ENCODE measurements at regions not wholly inside any gene's neighbourhood (a gene's known extent, or its start where the extent isn't known, plus 50 kb on each side); places are given as distances from the start of the nearest gene placed in this dataset.

DNA sequence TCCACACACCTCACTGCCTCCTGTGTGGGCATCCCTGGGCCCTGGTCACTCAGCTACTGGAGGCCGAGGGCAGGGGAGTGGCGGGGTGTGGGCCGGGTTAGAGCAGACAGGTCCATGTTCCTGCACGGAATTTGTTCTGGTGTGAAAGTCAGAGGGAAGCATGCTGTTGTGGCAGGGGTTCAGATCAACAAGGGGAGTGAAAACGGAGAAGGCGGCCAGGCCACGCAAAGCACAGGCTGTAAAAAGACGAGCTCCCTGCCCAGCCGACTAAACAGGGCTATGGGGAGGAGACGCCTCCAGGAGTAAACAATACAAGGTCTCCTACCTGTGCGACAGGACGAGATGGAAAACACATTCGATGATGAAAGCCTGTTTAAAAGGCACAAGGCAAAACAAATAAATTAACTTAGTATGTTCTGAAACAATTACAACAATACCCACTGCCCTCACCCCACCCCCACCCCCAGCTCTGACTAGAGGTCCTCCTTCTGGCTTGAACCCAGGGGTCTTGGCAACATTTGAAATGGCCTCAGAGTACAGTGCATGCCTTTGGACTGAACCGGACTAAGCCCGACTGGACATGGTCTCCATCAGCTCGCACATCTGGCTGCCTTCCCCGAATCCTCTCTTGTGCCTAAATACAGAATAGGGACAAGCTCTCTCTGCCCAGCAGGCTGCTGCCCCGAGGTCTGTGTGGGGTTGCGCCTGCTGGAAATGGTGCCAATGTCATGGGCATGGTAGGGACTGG is 274.9 kb upstream of the DIO3 start (continued):
- TF ChIP-seq, protein P1, sequence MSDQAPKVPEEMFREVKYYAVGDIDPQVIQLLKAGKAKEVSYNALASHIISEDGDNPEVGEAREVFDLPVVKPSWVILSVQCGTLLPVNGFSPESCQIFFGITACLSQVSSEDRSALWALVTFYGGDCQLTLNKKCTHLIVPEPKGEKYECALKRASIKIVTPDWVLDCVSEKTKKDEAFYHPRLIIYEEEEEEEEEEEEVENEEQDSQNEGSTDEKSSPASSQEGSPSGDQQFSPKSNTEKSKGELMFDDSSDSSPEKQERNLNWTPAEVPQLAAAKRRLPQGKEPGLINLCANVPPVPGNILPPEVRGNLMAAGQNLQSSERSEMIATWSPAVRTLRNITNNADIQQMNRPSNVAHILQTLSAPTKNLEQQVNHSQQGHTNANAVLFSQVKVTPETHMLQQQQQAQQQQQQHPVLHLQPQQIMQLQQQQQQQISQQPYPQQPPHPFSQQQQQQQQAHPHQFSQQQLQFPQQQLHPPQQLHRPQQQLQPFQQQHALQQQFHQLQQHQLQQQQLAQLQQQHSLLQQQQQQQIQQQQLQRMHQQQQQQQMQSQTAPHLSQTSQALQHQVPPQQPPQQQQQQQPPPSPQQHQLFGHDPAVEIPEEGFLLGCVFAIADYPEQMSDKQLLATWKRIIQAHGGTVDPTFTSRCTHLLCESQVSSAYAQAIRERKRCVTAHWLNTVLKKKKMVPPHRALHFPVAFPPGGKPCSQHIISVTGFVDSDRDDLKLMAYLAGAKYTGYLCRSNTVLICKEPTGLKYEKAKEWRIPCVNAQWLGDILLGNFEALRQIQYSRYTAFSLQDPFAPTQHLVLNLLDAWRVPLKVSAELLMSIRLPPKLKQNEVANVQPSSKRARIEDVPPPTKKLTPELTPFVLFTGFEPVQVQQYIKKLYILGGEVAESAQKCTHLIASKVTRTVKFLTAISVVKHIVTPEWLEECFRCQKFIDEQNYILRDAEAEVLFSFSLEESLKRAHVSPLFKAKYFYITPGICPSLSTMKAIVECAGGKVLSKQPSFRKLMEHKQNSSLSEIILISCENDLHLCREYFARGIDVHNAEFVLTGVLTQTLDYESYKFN (CRISPR knock-in tag; conservative IDR thresholded peaks at IDR 0.05), result peak; percentile 37; the same call in 1 of the 2 replicates
- TF ChIP-seq FOXP1 (IDR thresholded peaks at IDR 0.05) (no peak), FOXP1 (CRISPR knock-in tag; IDR thresholded peaks at IDR 0.05) (peak; percentile 84), MLXIP (CRISPR knock-in tag; IDR thresholded peaks at IDR 0.05; ENCODE audit: borderline replicate concordance) (no peak), ZNF530 (CRISPR knock-in tag; IDR thresholded peaks at IDR 0.05; ENCODE audit: low read depth) (no peak), BRCA1 (CRISPR knock-in tag; IDR thresholded peaks at IDR 0.05) (no peak), ZC3H4 (CRISPR knock-in tag; IDR thresholded peaks at IDR 0.05; ENCODE audit: borderline replicate concordance) (no peak), ZNF143 (CRISPR knock-in tag; IDR thresholded peaks at IDR 0.05) (no peak), SOX13 (IDR thresholded peaks at IDR 0.05) (no peak), SOX13 (CRISPR knock-in tag; conservative IDR thresholded peaks at IDR 0.05 in 1 of 2, IDR thresholded peaks at IDR 0.05 in 1 of 2) (peak in 1 of 2 experiments; percentile 71; a peak in 2 of 4 replicates), SOX6 (IDR thresholded peaks at IDR 0.05) (no peak), SOX6 (CRISPR knock-in tag; IDR thresholded peaks at IDR 0.05) (peak; percentile 83), FOXA3 (CRISPR knock-in tag; IDR thresholded peaks at IDR 0.05) (peak; percentile 35; the same call in 1 of the 2 replicates), ZNF251 (CRISPR knock-in tag; IDR thresholded peaks at IDR 0.05) (no peak), ZNF24 (IDR thresholded peaks at IDR 0.05) (no peak), ZNF83 (CRISPR knock-in tag; IDR thresholded peaks at IDR 0.05; ENCODE audit: borderline replicate concordance) (no peak), SRY (CRISPR knock-in tag; IDR thresholded peaks at IDR 0.05) (no peak), ZNF75D (CRISPR knock-in tag; IDR thresholded peaks at IDR 0.05; ENCODE audit: borderline replicate concordance) (no peak), ZNF292 (CRISPR knock-in tag; IDR thresholded peaks at IDR 0.05; ENCODE audit: borderline replicate concordance, low read depth) (0 out of 2 replicates have a peak, but pooled peaks have one; percentile 20), ZNF101 (CRISPR knock-in tag; IDR thresholded peaks at IDR 0.05; ENCODE audit: borderline replicate concordance, low read depth) (no peak), ZNF331 (CRISPR knock-in tag; IDR thresholded peaks at IDR 0.05) (no peak)
- TF ChIP-seq, protein P2, sequence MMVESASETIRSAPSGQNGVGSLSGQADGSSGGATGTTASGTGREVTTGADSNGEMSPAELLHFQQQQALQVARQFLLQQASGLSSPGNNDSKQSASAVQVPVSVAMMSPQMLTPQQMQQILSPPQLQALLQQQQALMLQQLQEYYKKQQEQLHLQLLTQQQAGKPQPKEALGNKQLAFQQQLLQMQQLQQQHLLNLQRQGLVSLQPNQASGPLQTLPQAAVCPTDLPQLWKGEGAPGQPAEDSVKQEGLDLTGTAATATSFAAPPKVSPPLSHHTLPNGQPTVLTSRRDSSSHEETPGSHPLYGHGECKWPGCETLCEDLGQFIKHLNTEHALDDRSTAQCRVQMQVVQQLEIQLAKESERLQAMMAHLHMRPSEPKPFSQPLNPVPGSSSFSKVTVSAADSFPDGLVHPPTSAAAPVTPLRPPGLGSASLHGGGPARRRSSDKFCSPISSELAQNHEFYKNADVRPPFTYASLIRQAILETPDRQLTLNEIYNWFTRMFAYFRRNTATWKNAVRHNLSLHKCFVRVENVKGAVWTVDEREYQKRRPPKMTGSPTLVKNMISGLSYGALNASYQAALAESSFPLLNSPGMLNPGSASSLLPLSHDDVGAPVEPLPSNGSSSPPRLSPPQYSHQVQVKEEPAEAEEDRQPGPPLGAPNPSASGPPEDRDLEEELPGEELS (CRISPR knock-in tag; IDR thresholded peaks at IDR 0.05), result peak; percentile 71
